ENCODE measurements at regions not wholly inside any gene's neighbourhood (a gene's known extent, or its start where the extent isn't known, plus 50 kb on each side); places are given as distances from the start of the nearest gene placed in this dataset.

- no peaks in the 10 kb centered on the region for H3K36me3 ChIP-seq (ENCODE audit: control insufficient read depth in 2 of 2, insufficient read depth in 1 of 2, low read length in 2 of 2)
- H3K27ac ChIP-seq (ENCODE audit: extremely low read depth, low read depth, low read length): no peak overlapping the region
- no peaks in the 10 kb centered on the region for H3K4me1 ChIP-seq (ENCODE audit: control insufficient read depth, insufficient read depth, low read length)
- no peaks in the 10 kb centered on the region for H3K9me3 ChIP-seq (ENCODE audit: control insufficient read depth, insufficient read depth, low read depth, low read length)
- ChIA-PET POLR2A (no interaction called here), CTCF (interaction anchor here (0.8 kb wide), 1 partner anchor 624 kb away, joined by 3 read pairs; no protein-coding TSS in a partner anchor)
- no peak for TF ChIP-seq ZBTB17 (tag by site-specific recombination; IDR thresholded peaks at IDR 0.05)
- no peak overlapping the region for H3K4me3 ChIP-seq (ENCODE audit: low read depth, low read length)
These were observed 127.4 kb downstream of the ZNF365 start for GRCh38 chr10:62501547-62501946.

DNA sequence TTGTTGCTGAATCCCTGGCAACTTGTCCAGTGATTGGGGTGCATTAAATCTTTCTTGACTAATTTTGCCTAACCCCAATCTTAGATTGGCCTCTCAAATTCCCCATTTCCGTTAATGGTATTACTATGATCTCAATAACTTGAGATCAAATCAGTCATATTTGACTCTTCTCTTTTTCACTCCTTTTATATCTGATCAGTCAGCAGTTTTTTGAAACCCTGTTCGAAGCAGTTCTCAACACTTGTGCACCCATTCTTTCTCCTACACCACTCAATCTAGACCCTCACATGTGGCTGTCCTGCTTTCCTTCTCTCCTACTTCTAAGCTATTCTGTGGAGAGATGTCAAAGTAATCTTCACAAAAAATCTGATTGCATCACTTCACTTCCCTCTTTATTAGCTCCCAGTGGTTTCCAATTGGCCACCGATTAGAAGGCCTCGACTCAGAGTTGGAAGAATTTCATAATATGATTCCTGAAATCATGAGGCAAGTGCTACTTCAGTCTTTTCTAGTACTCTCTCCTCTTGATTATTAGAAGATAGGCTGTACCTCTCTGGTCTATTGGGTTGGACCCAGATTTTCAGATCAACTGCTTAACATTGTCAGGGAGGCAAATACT is 128.9 kb downstream of the ZNF365 start:
- Histone ChIP-seq H3K27ac (ENCODE audit: extremely low read depth, low read depth, low read length) (no peak overlapping the region), H3K4me3 (ENCODE audit: low read depth, low read length) (no peak overlapping the region), H3K9me3 (ENCODE audit: control insufficient read depth, insufficient read depth, low read depth, low read length) (no peaks in the 10 kb centered on the region), H3K36me3 (ENCODE audit: control insufficient read depth in 2 of 2, insufficient read depth in 1 of 2, low read length in 2 of 2) (no peaks in the 10 kb centered on the region), H3K4me1 (ENCODE audit: control insufficient read depth, insufficient read depth, low read length) (no peaks in the 10 kb centered on the region)
- TF ChIP-seq ZNF473 (tag by site-specific recombination; IDR thresholded peaks at IDR 0.05) (no peak), KLF8 (tag by site-specific recombination; IDR thresholded peaks at IDR 0.05) (no peak), BCL11B (tag by site-specific recombination; IDR thresholded peaks at IDR 0.05; ENCODE audit: low read depth) (no peak), ZNF555 (tag by site-specific recombination; conservative IDR thresholded peaks at IDR 0.05) (no peak), ZNF623 (tag by site-specific recombination; IDR thresholded peaks at IDR 0.05) (no peak), ZNF600 (tag by site-specific recombination; IDR thresholded peaks at IDR 0.05) (no peak), ZNF433 (tag by site-specific recombination; IDR thresholded peaks at IDR 0.05; ENCODE audit: low read depth) (no peak), ZNF785 (tag by site-specific recombination; IDR thresholded peaks at IDR 0.05) (no peak)
- TF ChIP-seq, protein P1, sequence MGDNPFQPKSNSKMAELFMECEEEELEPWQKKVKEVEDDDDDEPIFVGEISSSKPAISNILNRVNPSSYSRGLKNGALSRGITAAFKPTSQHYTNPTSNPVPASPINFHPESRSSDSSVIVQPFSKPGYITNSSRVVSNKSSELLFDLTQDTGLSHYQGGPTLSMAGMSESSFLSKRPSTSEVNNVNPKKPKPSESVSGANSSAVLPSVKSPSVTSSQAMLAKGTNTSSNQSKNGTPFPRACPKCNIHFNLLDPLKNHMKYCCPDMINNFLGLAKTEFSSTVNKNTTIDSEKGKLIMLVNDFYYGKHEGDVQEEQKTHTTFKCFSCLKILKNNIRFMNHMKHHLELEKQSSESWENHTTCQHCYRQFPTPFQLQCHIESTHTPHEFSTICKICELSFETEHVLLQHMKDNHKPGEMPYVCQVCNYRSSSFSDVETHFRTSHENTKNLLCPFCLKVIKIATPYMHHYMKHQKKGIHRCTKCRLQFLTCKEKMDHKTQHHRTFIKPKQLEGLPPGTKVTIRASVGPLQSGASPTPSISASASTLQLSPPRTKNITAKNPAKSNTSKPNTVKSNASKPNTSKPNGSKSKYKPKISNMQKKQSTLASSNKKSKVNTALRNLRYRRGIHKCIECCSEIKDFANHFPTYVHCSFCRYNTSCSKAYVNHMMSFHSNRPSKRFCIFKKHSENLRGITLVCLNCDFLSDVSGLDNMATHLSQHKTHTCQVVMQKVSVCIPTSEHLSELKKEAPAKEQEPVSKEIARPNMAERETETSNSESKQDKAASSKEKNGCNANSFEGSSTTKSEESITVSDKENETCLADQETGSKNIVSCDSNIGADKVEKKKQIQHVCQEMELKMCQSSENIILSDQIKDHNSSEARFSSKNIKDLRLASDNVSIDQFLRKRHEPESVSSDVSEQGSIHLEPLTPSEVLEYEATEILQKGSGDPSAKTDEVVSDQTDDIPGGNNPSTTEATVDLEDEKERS (tag by site-specific recombination; IDR thresholded peaks at IDR 0.05): no peak
- TF ChIP-seq, protein P2, sequence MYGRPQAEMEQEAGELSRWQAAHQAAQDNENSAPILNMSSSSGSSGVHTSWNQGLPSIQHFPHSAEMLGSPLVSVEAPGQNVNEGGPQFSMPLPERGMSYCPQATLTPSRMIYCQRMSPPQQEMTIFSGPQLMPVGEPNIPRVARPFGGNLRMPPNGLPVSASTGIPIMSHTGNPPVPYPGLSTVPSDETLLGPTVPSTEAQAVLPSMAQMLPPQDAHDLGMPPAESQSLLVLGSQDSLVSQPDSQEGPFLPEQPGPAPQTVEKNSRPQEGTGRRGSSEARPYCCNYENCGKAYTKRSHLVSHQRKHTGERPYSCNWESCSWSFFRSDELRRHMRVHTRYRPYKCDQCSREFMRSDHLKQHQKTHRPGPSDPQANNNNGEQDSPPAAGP (tag by site-specific recombination; IDR thresholded peaks at IDR 0.05): no peak
- CTCF ChIA-PET: interaction anchor here (0.5 kb wide), 1 partner anchor 8 kb away, joined by 3 read pairs; no protein-coding TSS in a partner anchor
- POLR2A ChIA-PET: no interaction called here

DNA sequence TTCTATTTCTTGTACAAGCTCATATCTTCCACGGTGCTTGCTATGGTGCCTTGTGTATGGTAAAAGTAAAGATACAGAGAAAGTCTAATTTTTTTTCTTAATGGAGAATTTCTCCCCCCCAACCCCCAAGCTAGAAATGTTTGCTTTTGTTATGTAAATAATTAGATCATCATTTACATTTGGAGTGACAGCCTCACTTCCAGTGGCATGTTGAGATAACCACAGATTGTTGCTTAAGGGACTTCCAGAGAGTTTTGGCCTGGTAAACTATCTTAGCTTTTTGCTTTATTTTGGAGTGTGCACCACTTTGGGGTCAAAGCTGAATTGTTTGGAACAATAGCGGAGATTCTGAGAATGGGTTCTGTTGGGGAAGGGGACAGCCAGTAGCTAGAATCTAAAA is 129.7 kb downstream of the ZNF365 start:
- no peaks in the 10 kb centered on the region for H3K4me1 ChIP-seq (ENCODE audit: control insufficient read depth, insufficient read depth, low read length)
- no peak overlapping the region for H3K27ac ChIP-seq (ENCODE audit: extremely low read depth, low read depth, low read length)
- ChIA-PET POLR2A (no interaction called here), CTCF (no interaction called here)
- H3K9me3 ChIP-seq (ENCODE audit: control insufficient read depth, insufficient read depth, low read depth, low read length): no peaks in the 10 kb centered on the region
- no peaks in the 10 kb centered on the region for H3K36me3 ChIP-seq (ENCODE audit: control insufficient read depth in 2 of 2, insufficient read depth in 1 of 2, low read length in 2 of 2)
- H3K4me3 ChIP-seq (ENCODE audit: low read depth, low read length): no peak overlapping the region
- TF ChIP-seq RBAK (tag by site-specific recombination; IDR thresholded peaks at IDR 0.05): no peak
- TF ChIP-seq ZBTB1 (tag by site-specific recombination; IDR thresholded peaks at IDR 0.05): no peak
- no peak for TF ChIP-seq PRDM1 (tag by site-specific recombination; IDR thresholded peaks at IDR 0.05)
- no peak for TF ChIP-seq ZFP37 (tag by site-specific recombination; IDR thresholded peaks at IDR 0.05)
- TF ChIP-seq ZNF148 (tag by site-specific recombination; IDR thresholded peaks at IDR 0.05; ENCODE audit: borderline replicate concordance): no peak
- TF ChIP-seq ZNF391 (tag by site-specific recombination; IDR thresholded peaks at IDR 0.05; ENCODE audit: borderline replicate concordance, low read depth): no peak
- no peak for TF ChIP-seq ZSCAN30 (tag by site-specific recombination; IDR thresholded peaks at IDR 0.05)
- TF ChIP-seq ZBTB26 (tag by site-specific recombination; optimal IDR thresholded peaks at IDR 0.05): no peak
- TF ChIP-seq ZNF2 (tag by site-specific recombination; IDR thresholded peaks at IDR 0.05): no peak
- TF ChIP-seq BCL11B (tag by site-specific recombination; IDR thresholded peaks at IDR 0.05; ENCODE audit: low read depth): no peak
- TF ChIP-seq ATF2 (tag by site-specific recombination; IDR thresholded peaks at IDR 0.05; ENCODE audit: low read depth): no peak
- no peak for TF ChIP-seq ZNF670 (tag by site-specific recombination; IDR thresholded peaks at IDR 0.05; ENCODE audit: low read depth)
- TF ChIP-seq ZNF776 (tag by site-specific recombination; IDR thresholded peaks at IDR 0.05; ENCODE audit: borderline replicate concordance): no peak
